OCI-LY1 (cell line): ENCODE measurements at regions not wholly inside any gene's neighbourhood (a gene's known extent, or its start where the extent isn't known, plus 50 kb on each side); places are given as distances from the start of the nearest gene placed in this dataset.

Source experiments
- EZH2 ChIP-seq: fragments of 200-600 bp; sonication (generic), shearing (Covaris generic); IDR thresholded peaks from 2 replicates; pipeline ENCODE4 v1.8.0; 2017; ENCODE audit warnings: borderline replicate concordance, mixed run types, mild to moderate bottlenecking, antibody characterized with exemption, low read length, moderate library complexity, mixed read lengths
- TF ChIP-seq, protein P1 (sequence below): fragments of 200-600 bp; sonication (generic), shearing (Covaris generic); IDR thresholded peaks from 2 replicates; pipeline ENCODE4 v1.5.1; 2017; ENCODE audit warnings: mild to moderate bottlenecking, antibody characterized with exemption, low read length, moderate library complexity, mixed read lengths

DNA sequence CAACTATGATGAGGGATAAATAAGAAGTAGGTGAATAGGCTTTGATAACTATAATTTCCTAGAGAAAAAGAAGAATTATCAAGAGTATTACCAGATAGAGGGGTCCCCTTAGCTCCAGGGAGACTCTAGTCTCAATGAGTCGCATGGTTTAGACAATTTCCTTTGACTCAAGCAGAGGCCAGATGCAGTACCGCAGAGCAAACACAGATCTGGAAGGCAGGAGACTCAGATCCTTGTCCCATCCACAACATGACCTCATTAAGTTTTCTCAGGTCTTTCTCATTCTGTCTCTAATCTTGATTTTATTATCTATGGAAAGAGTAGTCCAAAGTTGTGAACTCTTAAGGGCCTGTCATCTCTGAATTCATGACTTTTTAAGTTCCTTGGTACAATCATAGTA, 987.9 kb downstream of the NTRK3 start:
- TF ChIP-seq, protein P1, sequence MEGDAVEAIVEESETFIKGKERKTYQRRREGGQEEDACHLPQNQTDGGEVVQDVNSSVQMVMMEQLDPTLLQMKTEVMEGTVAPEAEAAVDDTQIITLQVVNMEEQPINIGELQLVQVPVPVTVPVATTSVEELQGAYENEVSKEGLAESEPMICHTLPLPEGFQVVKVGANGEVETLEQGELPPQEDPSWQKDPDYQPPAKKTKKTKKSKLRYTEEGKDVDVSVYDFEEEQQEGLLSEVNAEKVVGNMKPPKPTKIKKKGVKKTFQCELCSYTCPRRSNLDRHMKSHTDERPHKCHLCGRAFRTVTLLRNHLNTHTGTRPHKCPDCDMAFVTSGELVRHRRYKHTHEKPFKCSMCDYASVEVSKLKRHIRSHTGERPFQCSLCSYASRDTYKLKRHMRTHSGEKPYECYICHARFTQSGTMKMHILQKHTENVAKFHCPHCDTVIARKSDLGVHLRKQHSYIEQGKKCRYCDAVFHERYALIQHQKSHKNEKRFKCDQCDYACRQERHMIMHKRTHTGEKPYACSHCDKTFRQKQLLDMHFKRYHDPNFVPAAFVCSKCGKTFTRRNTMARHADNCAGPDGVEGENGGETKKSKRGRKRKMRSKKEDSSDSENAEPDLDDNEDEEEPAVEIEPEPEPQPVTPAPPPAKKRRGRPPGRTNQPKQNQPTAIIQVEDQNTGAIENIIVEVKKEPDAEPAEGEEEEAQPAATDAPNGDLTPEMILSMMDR = no peak
- no peak for TF ChIP-seq EZH2
